B cell (primary cell): ENCODE measurements at regions not wholly inside any gene's neighbourhood (a gene's known extent, or its start where the extent isn't known, plus 50 kb on each side); places are given as distances from the start of the nearest gene placed in this dataset.

ENCODE experiments used
- ATAC-seq: fragments of 200-7000 bp; cut with Tn5 transposase; one replicate; pipeline ENCODE4 v1.10.0; 2021; ENCODE audit warnings: low read depth, mild to moderate bottlenecking, moderate number of reproducible peaks, moderate library complexity
- CTCF ChIA-PET: fragments of 350-600 bp; sonication (Branson Sonifier 250); formaldehyde crosslinking; loops from one replicate; lab custom pipeline; 2021; ENCODE audit warnings: antibody characterized with exemption, inconsistent platforms; lab: Charles Lee
- POLR2A ChIA-PET: fragments of 350-600 bp; sonication (Branson Sonifier 250); formaldehyde crosslinking; loops from one replicate; lab custom pipeline; 2021; ENCODE audit warnings: antibody characterized with exemption; lab: Charles Lee
- DNase-seq: peaks from one replicate; pipeline ENCODE4 v3.0.0; 2013
- H2AFZ ChIP-seq: 2 replicates; pipeline ENCODE4 v1.6.1; 2012; ENCODE audit warnings: mild to moderate bottlenecking, low read depth, low read length; ENCODE audit not compliant: insufficient read depth, poor library complexity, severe bottlenecking
- H3K27ac ChIP-seq, 2 donors: 1 replicate in 1 of 2; 2 replicates in 1 of 2; pipeline ENCODE4 v1.5.1; 2012 to 2013; ENCODE audit warnings: low read length in 2 of 2, mild to moderate bottlenecking in 2 of 2, moderate library complexity in 1 of 2
- H3K27me3 ChIP-seq, 4 experiments: fragments of 200-600 bp in 1 of 4; sonication (generic) in 1 of 4; replicated peaks in 1 of 4; 1 replicate in 2 of 4; 2 replicates in 2 of 4; pipeline versions ENCODE4 v1.6.1 to v1.7.0; 2013 to 2016; ENCODE audit warnings: low read length in 3 of 4, mild to moderate bottlenecking in 2 of 4, mixed read lengths in 1 of 4, moderate library complexity in 1 of 4; ENCODE audit not compliant: insufficient read depth in 4 of 4, control insufficient read depth in 3 of 4; ENCODE audit errors: control extremely low read depth in 1 of 4
- H3K36me3 ChIP-seq, 2 experiments: replicated peaks in 1 of 2; 1 replicate in 1 of 2; 2 replicates in 1 of 2; pipeline versions ENCODE4 v1.6.1 to v1.7.1; 2013; ENCODE audit warnings: low read length in 1 of 2; ENCODE audit not compliant: insufficient read depth in 2 of 2, control insufficient read depth in 1 of 2; ENCODE audit errors: control extremely low read depth in 1 of 2, extremely low read depth in 1 of 2
- H3K4me1 ChIP-seq, 2 donors: fragments of 200-600 bp in 1 of 2; sonication (generic) in 1 of 2; 1 replicate in 1 of 2; 2 replicates in 1 of 2; pipeline versions ENCODE4 v1.5.1 to v1.6.1; 2013 to 2017; ENCODE audit warnings: low read length in 2 of 2; ENCODE audit not compliant: control insufficient read depth in 2 of 2, insufficient read depth in 2 of 2
- H3K4me2 ChIP-seq: replicated peaks from 2 replicates; pipeline ENCODE3; 2012; ENCODE audit warnings: mild to moderate bottlenecking, low read depth, low read length; ENCODE audit not compliant: poor library complexity, severe bottlenecking
- H3K4me3 ChIP-seq, 5 experiments: fragments of 200-600 bp in 1 of 5; sonication (generic) in 1 of 5; 1 replicate in 3 of 5; 2 replicates in 2 of 5; pipeline versions ENCODE4 v1.5.1 to v1.7.0; 2011 to 2016; ENCODE audit warnings: low read length in 4 of 5, mild to moderate bottlenecking in 4 of 5, low read depth in 2 of 5, control low read depth in 1 of 5, moderate library complexity in 1 of 5; ENCODE audit not compliant: insufficient read depth in 1 of 5; ENCODE audit errors: control extremely low read depth in 1 of 5, extremely low read depth in 1 of 5
- H3K79me2 ChIP-seq: fragments of 200-600 bp; sonication (generic); one replicate; pipeline ENCODE4 v1.6.0; 2016; ENCODE audit warnings: low read length; ENCODE audit not compliant: control insufficient read depth, insufficient read depth
- H3K9ac ChIP-seq: fragments of 200-600 bp; sonication (generic); 2 replicates; pipeline ENCODE4 v1.6.1; 2017; ENCODE audit warnings: mild to moderate bottlenecking, low read length, moderate library complexity
- H3K9me3 ChIP-seq, 3 donors: one replicate each; pipeline versions ENCODE4 v1.6.1 to v1.7.1; 2013; ENCODE audit warnings: low read length in 2 of 3; ENCODE audit not compliant: control insufficient read depth in 2 of 3, insufficient read depth in 1 of 3; ENCODE audit errors: control extremely low read depth in 1 of 3
- H4K20me1 ChIP-seq: 2 replicates; pipeline ENCODE4 v1.6.0; 2012; ENCODE audit warnings: mild to moderate bottlenecking, low read length; ENCODE audit not compliant: insufficient read depth, control insufficient read depth, poor library complexity, severe bottlenecking
- H3K27ac Mint-ChIP-seq: one replicate; pipeline ENCODE4 v1.8.0; 2021; ENCODE audit warnings: mixed read lengths
- H3K27me3 Mint-ChIP-seq: one replicate; pipeline ENCODE4 v1.8.0; 2021; ENCODE audit warnings: mixed read lengths
- H3K4me1 Mint-ChIP-seq: one replicate; pipeline ENCODE4 v1.8.0; 2021; ENCODE audit warnings: mixed read lengths
- H3K4me3 Mint-ChIP-seq: one replicate; pipeline ENCODE4 v1.8.0; 2021; ENCODE audit warnings: mixed read lengths
- H3K9me3 Mint-ChIP-seq: one replicate; pipeline ENCODE4 v1.8.0; 2022; ENCODE audit warnings: mixed read lengths; ENCODE audit not compliant: insufficient read depth
- CTCF ChIP-seq: fragments of 200-600 bp; IDR thresholded peaks from one replicate; pipeline ENCODE4 v1.8.0; 2022; ENCODE audit warnings: antibody characterized with exemption, mild to moderate bottlenecking
- EZH2 ChIP-seq: IDR thresholded peaks from 2 replicates; pipeline ENCODE4 v1.6.1; 2012; ENCODE audit warnings: borderline replicate concordance, low read depth, mild to moderate bottlenecking, moderate library complexity, low read length; ENCODE audit not compliant: insufficient read depth, poor library complexity, severe bottlenecking
- WGBS: methylation state at CpG from one replicate; pipeline ENCODE4 v1.1.5; 2013; ENCODE audit warnings: missing lambda C conversion rate; ENCODE audit not compliant: insufficient coverage; 5-methylcytosine and 5-hydroxymethylcytosine counted together
- intact Hi-C: fragments of 100-400 bp; cut with micrococcal nuclease; formaldehyde crosslinking; loops from one replicate; pipeline ENCODE4 v1.10.0; 2022

DNA sequence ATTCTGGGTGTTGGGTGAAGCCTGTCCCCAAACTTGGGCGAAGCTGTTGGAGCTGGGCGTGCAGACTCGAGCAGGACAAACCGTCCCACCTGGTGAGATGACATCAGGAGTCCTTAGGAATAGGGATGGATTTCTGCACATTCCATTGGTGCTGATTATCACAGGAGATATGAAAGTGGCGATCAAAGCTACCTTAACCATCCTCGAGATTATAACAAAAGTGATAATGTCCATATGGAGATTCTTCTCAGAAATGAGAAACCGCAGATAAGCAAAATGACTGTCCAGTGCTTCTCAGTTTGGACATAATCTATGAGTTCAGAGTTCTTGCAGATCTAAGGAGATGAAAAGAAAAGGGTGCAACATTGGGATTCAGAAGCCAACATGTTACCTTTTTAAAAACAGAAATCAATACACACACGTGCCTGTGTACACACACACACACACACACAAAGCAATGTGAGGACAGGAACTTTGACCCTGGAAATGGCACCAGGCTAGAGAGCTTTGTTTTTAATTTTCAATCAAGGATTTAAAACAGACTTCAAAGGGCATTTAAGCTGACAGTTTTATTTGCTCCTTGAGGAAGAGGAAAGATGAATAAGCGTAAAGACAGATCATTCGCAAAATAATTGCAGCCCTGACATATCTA is 165.4 kb downstream of the CD83 start:
- Histone ChIP-seq H3K4me3 (no peak overlapping the region), H3K79me2 (no peaks in the 10 kb centered on the region), H3K27ac (no peak overlapping the region), H3K27me3 (no peaks in the 10 kb centered on the region), H3K9ac (no peak overlapping the region), H3K4me2 (no peak overlapping the region), H3K36me3 (no peaks in the 10 kb centered on the region), H3K4me1 (peaks cover 13 to 20% of the 10 kb centered on the region in 2 donors), H3K9me3 (peaks cover 0 to 17% (median 7%) of the 10 kb centered on the region in 3 donors), H4K20me1 (no peaks in the 10 kb centered on the region), H2AFZ (no peak overlapping the region)
- Mint-ChIP-seq H3K9me3 (peaks cover 1% of the 10 kb centered on the region), H3K4me3 (no peak overlapping the region), H3K4me1 (peaks cover 22% of the 10 kb centered on the region), H3K27ac (no peak overlapping the region), H3K27me3 (no peaks in the 10 kb centered on the region)
- TF ChIP-seq EZH2: no peak
- TF ChIP-seq CTCF: no peak
- ATAC-seq: no peak
- DNase-seq: no peak
- intact Hi-C loops: no loop called here
- WGBS: 100% methylated on average over 4 of the region's 10 CpGs
- CTCF ChIA-PET: no interaction called here
- POLR2A ChIA-PET: no interaction called here

GRCh38 chr6:14283600-14284235 is 166.1 kb downstream of the CD83 start:
- ChIA-PET CTCF (no interaction called here), POLR2A (no interaction called here)
- DNase-seq (no peak), ATAC-seq (no peak)
- Mint-ChIP-seq H3K27me3 (no peaks in the 10 kb centered on the region), H3K4me1 (peaks cover 15% of the 10 kb centered on the region), H3K9me3 (peaks cover 1% of the 10 kb centered on the region), H3K27ac (no peak overlapping the region), H3K4me3 (no peak overlapping the region)
- peaks cover 0 to 17% (median 7%) of the 10 kb centered on the region in 3 donors for H3K9me3 ChIP-seq
- H3K27ac ChIP-seq: no peak overlapping the region
- H3K79me2 ChIP-seq: no peaks in the 10 kb centered on the region
- intact Hi-C loops: no loop called here
- H3K4me1 ChIP-seq: peaks cover 5 to 13% of the 10 kb centered on the region in 2 donors
- 99% methylated on average over 10 of the region's 12 CpGs for WGBS
- H3K9ac ChIP-seq: no peak overlapping the region
- H2AFZ ChIP-seq: no peak overlapping the region
- H3K4me2 ChIP-seq: no peak overlapping the region
- no peaks in the 10 kb centered on the region for H3K36me3 ChIP-seq
- TF ChIP-seq CTCF: no peak
- no peaks in the 10 kb centered on the region for H4K20me1 ChIP-seq
- H3K27me3 ChIP-seq: no peaks in the 10 kb centered on the region
- H3K4me3 ChIP-seq: no peak overlapping the region
